ENCODE measurements at regions not wholly inside any gene's neighbourhood (a gene's known extent, or its start where the extent isn't known, plus 50 kb on each side); places are given as distances from the start of the nearest gene placed in this dataset.

GRCh38 chr1:101394041-101394440, 157.2 kb downstream of the S1PR1 start:
- no peak for TF ChIP-seq RARB (CRISPR knock-in tag; IDR thresholded peaks at IDR 0.05)
- TF ChIP-seq MAX (IDR thresholded peaks at IDR 0.05): no peak
- TF ChIP-seq HEYL (CRISPR knock-in tag; IDR thresholded peaks at IDR 0.05): no peak
- TF ChIP-seq BHLHE40 (IDR thresholded peaks at IDR 0.05; ENCODE audit: low read depth, low read length): no peak
- no peak for TF ChIP-seq EHMT2 (IDR thresholded peaks at IDR 0.05; ENCODE audit: low read depth)
- no peak for TF ChIP-seq EHF (CRISPR knock-in tag; IDR thresholded peaks at IDR 0.05)
- no peak for TF ChIP-seq BCL3 (IDR thresholded peaks at IDR 0.05)
- no peak for TF ChIP-seq RNF2 (IDR thresholded peaks at IDR 0.05; ENCODE audit: borderline replicate concordance, low read depth)
- no peak for TF ChIP-seq HES2 (IDR thresholded peaks at IDR 0.05)
- TF ChIP-seq CHD2 (IDR thresholded peaks at IDR 0.05; ENCODE audit: low read length, partially characterized antibody): no peak
- no peak for TF ChIP-seq NFE2L2 (conservative IDR thresholded peaks at IDR 0.05; ENCODE audit: low read length)
- TF ChIP-seq NR3C1 (IDR thresholded peaks at IDR 0.05): no peak
- no peak for TF ChIP-seq POLR2AphosphoS2 (conservative IDR thresholded peaks at IDR 0.05; ENCODE audit: low read length)
- no peak for TF ChIP-seq ZFP36 (IDR thresholded peaks at IDR 0.05; ENCODE audit: borderline replicate concordance, partially characterized antibody)
- TF ChIP-seq FOSL2 (IDR thresholded peaks at IDR 0.05): no peak
- TF ChIP-seq FOSL2 (CRISPR knock-in tag; IDR thresholded peaks at IDR 0.05): no peak
- TF ChIP-seq CEBPB (IDR thresholded peaks at IDR 0.05): no peak
- TF ChIP-seq HMGXB4 (CRISPR knock-in tag; IDR thresholded peaks at IDR 0.05; ENCODE audit: borderline replicate concordance): no peak
- no peak for TF ChIP-seq USF2 (IDR thresholded peaks at IDR 0.05)
- no peak for TF ChIP-seq RFX5 (IDR thresholded peaks at IDR 0.05)
- no peak for TF ChIP-seq TFCP2L1 (CRISPR knock-in tag; IDR thresholded peaks at IDR 0.05)
- H3K4me1 ChIP-seq: no peaks in the 10 kb centered on the region
- no peaks in the 10 kb centered on the region for H3K9me3 ChIP-seq
- no peak overlapping the region for H3K4me2 ChIP-seq
- no peak for ATAC-seq
- 33% methylated on average over 2 of the region's 2 CpGs for WGBS (ENCODE audit: missing lambda C conversion rate)
- ChIA-PET CTCF (no interaction called here), POLR2A (no interaction called here)
- H3K27ac ChIP-seq: no peak overlapping the region
- no peak for DNase-seq (ENCODE audit: low read depth in 1 of 2, low spot score in 1 of 2)
- no peak overlapping the region for H3K4me3 ChIP-seq
- no peak for FAIRE-seq

- ATAC-seq (no peak), DNase-seq (ENCODE audit: low read depth in 1 of 2, low spot score in 1 of 2) (no peak), FAIRE-seq (no peak)
- no peak for TF ChIP-seq RFX5 (IDR thresholded peaks at IDR 0.05)
- no peak for TF ChIP-seq POLR2AphosphoS2 (conservative IDR thresholded peaks at IDR 0.05; ENCODE audit: low read length)
- no peak for TF ChIP-seq MAFK (IDR thresholded peaks at IDR 0.05; ENCODE audit: partially characterized antibody)
- TF ChIP-seq CHD4 (IDR thresholded peaks at IDR 0.05; ENCODE audit: borderline replicate concordance): no peak
- TF ChIP-seq NFE2L2 (conservative IDR thresholded peaks at IDR 0.05; ENCODE audit: low read length): no peak
- Histone ChIP-seq H3K4me3 (no peak overlapping the region), H3K4me2 (no peak overlapping the region), H3K27ac (no peak overlapping the region), H3K4me1 (no peaks in the 10 kb centered on the region), H3K9me3 (no peaks in the 10 kb centered on the region)
- ChIA-PET POLR2A (no interaction called here), CTCF (no interaction called here)
- 18% methylated on average over 3 of the region's 3 CpGs for WGBS (ENCODE audit: missing lambda C conversion rate)
Measured at GRCh38 chr1:101399222-101399621, 162.4 kb downstream of the S1PR1 start.

Measured in A549 (cell line).